ENCODE measurements at regions not wholly inside any gene's neighbourhood (a gene's known extent, or its start where the extent isn't known, plus 50 kb on each side); places are given as distances from the start of the nearest gene placed in this dataset.

GRCh38 chr4:4606321-4606720 lies 64.5 kb upstream of the STX18 start:
- TF ChIP-seq, protein P1, sequence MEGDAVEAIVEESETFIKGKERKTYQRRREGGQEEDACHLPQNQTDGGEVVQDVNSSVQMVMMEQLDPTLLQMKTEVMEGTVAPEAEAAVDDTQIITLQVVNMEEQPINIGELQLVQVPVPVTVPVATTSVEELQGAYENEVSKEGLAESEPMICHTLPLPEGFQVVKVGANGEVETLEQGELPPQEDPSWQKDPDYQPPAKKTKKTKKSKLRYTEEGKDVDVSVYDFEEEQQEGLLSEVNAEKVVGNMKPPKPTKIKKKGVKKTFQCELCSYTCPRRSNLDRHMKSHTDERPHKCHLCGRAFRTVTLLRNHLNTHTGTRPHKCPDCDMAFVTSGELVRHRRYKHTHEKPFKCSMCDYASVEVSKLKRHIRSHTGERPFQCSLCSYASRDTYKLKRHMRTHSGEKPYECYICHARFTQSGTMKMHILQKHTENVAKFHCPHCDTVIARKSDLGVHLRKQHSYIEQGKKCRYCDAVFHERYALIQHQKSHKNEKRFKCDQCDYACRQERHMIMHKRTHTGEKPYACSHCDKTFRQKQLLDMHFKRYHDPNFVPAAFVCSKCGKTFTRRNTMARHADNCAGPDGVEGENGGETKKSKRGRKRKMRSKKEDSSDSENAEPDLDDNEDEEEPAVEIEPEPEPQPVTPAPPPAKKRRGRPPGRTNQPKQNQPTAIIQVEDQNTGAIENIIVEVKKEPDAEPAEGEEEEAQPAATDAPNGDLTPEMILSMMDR (conservative IDR thresholded peaks at IDR 0.05) = no peak
- TF ChIP-seq EZH2 (IDR thresholded peaks at IDR 0.05; ENCODE audit: low read depth) = no peak

Measured in PC-9 (cell line).